NK-92 treated with Interleukin-12 subunit alpha and Interleukin-12 subunit beta, amount 100 ng/mL, for 24 hours (cell line): ENCODE measurements at regions not wholly inside any gene's neighbourhood (a gene's known extent, or its start where the extent isn't known, plus 50 kb on each side); places are given as distances from the start of the nearest gene placed in this dataset.
"Not testable (repeated sequence)": the region's sequence is repeated elsewhere in the genome, so short reads cannot be mapped to it uniquely, and the experiment has no call there.

Source experiments
- DNase-seq: peaks from one replicate; lab custom pipeline; 2025; lab: John Stamatoyannopoulos, UW

DNA sequence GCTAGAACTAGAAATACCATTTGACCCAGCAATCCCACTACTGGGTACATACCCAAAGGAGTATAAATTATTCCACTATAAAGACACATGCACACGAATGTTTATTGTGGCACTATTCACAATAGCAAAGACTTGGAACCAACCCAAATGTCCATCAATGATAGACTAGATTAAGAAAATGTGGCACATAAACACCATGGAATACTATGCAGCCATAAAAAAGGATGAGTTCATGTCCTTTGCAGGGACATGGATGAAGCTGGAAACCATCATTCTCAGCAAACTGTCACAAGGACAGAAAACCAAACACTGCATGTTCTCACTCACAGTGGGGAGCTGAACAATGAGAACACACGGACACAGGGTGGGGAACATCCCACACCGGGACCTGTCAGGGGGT, 207.8 kb upstream of the CCDC196 start:
- not testable (repeated sequence) for DNase-seq

DNA sequence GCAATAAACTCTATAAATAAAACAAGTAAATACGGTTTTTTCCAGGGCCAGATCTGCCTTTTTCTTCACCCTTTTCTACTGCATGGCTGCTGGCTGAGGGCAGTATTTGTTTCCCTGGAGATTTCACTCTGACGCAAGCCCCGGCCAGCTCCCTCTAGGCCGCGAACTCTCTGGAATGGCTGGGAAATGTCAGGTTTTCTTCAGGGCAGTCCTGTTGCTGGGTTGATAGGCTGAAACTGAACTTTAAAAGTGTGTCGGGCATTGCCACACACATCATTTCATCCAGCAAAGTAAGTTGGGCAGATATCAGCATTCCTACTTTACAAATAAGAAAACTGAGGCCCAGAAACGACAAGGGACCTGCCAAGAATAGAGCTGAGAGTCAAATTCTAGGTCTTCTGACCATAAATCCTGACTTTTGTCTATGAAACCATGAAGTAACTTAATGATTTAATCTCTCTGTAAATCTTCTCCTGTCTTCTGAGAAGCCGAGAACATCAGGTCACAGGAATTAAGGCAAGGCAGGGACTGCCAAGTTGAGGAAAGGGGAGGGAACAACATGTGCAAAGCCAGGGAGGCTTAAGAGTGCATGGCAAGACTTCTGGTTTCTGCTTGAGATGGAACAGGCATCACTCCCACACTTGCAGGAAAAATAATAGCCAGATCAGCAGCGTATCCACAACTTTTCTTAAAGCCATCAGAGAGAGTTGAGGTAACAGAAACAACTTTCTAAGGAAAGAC, 205.0 kb upstream of the CCDC196 start:
- no peak for DNase-seq

DNA sequence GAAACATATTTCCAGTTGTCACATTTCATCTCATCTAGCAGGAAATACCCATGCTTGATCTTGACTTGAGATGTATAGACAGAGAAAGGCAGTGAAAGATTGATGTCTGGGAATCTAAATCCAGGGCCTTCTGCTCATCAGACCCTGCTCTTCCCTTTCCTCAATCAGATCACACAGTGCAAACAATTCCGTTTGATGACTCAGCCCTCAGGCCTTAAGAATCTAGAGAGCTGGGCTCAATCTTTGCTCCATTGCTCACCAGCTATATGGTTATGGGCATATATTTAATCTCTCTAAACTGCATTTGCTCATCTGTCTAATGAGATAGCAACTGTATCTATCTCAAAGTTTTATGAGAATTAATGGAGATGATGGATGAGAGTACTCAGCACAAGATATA, 201.8 kb upstream of the CCDC196 start:
- no peak for DNase-seq

DNA sequence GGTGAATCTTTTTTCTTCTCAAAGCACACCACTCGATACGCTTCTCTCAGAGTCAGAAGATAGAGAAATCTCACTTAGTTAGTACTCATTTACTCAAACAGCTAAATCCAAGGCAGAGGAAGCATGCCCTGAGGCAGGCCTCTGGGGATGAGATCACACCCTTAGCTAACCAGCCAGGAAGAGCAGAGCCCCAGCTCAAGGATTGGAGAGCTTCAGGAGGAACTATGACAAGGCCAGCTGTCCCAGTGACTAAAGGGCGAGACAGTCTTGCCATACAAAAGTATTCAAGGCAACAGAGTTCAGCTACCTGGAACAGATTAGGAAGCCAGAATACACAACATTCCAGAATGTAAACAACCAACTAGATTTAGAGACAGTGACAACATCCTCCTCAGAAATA, 197.7 kb upstream of the CCDC196 start:
- DNase-seq: no peak

DNA sequence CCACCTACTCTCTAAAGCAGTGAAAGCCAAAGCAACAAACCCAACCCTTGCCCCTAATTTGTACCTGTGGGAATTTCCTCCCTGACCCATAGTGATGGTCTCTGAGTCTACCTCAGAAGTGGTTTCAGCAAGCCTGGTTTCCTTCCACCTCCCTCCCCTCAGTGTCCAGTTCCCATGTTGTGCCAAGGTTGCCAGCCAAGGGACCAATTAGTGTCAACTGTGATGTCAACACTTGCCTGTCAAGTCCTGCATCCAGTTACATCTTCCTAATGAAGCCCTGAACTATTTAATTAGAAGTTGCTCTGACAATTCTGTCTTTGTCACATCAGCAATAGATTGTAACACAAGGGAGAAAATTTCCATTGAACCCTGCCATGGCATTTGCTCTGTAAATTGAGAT, 194.4 kb upstream of the CCDC196 start:
- no peak for DNase-seq

DNA sequence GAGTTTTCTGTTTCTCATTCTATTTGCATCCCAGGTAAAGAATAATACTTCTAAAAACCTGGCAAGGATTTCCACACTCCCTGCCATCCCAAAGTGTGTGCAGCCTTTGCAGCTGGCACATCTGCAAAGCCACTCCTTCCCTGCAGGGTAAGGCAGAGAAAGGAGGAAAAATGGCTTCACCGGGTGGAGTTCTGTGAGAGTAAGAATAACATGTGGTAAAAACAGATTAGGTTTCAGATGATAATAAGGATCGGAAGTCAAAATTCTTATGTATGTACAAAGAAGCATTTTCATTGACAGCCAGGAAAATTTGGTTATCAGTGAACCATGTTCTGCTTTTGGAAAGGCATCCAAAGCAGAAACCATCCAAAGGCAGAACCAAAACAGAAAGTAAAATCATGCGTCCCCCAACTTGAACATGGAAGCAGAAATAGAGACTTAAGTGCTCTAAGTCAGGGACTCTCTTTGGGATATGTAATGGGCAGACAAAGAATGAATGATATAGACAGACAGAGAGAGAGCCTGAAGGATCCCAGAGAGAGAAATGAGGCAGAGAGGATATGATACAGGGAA, 192.6 kb upstream of the CCDC196 start:
- DNase-seq: no peak

DNA sequence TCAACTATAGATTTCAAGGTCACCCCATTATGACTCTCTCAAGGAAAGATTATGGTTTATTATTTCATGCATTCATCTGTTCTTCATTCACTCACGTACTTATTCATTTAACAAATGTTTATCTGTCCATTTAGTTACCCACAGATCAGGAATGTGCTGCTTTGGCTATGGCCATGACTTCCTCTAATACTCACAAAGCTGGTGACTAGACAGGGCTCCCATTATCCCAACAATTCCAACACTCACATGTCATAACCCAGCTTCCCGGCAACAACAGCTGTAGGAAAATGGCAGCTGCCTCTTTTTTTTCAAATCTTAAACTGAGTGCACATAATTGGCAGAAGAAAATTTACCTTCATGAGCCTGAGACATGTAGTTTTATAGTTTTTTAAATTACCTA, 190.8 kb upstream of the CCDC196 start:
- DNase-seq: no peak

DNA sequence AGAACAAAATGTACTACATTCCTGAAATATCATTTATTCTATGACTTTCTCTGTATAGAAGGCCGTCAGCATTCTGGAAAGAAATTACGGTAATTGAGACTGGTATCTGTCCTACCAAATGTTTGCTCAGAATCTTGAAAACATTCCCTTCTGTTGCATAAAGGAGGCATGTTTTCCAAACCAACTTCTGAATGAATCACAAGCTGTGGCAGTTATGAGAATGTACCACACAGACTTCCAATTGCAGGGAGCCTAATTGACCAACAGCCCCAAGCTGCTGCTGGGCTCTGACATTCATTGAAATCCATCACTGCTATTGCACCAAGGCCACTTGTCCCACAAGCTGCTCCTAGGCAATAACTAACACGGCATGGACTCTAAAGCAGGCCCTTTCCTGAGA, 185.3 kb upstream of the CCDC196 start:
- DNase-seq: no peak

DNA sequence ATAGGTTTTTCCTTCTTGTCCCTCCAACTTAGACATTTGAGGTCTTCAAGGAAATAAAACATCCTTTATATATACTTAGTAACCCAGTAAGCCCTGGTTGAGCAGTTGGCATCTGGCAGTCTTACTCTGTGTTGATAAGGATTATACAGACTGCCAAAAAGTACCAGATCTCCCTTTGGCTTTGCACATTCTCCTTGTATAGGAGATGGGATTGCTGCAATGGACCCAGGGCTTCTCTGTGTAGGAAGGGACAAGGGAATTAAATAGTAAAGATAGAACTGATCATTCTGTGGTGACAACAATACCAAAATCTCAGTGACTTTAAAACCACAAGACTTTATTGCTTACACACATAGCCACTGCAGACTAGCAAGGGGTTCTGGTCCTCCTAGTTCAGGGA, 180.1 kb upstream of the CCDC196 start:
- DNase-seq: no peak

DNA sequence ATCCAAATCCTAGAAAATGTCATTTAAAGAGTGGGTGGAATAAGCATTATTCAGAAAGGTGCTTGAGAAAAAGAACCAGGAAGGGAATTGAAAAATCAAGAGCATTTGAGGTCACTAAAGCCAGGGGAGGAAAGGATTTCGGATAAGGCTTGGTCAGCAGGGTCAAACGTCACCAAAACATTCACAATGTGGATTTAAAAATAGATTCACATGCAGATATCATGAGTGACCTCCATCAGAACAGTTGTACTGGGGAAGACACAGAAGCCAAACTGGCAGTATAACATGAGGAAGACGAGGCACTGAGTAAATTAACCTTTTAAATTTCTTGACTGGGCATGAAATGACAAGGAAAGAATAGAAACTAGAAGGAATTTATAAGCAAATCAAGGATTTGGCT, 175.1 kb upstream of the CCDC196 start:
- DNase-seq: no peak

DNA sequence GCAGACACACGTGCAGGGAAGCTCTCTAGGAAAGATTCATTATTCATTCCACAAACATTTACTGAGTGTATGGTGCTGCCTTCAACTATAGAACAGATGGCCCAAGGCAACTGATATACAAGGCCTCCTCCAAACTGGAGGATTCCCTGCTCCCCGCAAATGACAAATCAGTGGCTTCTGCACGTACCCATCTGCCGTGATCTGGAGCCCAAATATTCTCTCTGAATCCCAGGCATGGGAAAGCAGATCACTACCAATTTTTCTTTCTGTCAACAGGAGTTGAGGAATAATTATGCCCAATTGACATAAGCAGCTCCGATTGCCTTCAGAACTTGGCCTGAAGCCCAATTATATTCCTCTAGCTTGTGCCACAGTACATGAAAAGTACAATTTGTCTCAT, 174.2 kb upstream of the CCDC196 start:
- DNase-seq: no peak

DNA sequence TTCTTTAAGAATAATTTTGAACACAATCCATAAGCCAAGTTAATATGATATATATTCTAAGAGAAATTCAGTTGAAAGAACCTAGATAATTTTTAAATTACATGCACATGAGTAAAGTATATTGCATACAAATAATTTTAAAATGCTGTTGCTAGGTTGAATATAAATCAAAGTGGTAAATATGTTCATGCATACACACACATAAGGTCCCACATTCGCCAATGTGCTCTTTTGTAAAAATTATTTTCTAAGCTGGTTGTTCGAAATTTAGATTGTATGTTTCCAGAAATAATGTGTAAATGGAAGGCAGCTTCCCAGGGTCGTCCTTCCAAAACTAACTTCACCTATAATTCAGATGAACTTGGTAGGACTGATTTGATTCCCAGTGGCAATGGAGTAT, 173.7 kb upstream of the CCDC196 start:
- DNase-seq: no peak

DNA sequence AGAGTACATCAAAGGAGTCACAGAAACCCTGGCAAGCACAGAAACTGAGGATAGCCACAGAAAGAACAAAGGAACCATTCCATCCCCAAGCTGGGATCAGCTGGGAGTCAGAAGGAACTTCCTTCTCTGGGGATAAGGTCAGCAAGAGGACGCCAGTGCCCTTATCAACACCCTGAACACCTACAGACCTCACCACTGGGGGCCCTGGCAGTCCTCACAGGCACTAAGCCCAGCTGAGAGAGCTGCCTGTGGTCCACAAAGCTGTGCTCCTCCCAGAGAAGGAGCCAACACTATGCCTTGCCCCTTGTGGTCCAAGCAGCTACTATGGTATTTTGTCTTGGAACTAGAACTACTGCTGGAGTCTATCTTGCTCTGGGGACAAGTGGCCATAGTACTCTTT, 171.1 kb upstream of the CCDC196 start:
- no peak for DNase-seq

DNA sequence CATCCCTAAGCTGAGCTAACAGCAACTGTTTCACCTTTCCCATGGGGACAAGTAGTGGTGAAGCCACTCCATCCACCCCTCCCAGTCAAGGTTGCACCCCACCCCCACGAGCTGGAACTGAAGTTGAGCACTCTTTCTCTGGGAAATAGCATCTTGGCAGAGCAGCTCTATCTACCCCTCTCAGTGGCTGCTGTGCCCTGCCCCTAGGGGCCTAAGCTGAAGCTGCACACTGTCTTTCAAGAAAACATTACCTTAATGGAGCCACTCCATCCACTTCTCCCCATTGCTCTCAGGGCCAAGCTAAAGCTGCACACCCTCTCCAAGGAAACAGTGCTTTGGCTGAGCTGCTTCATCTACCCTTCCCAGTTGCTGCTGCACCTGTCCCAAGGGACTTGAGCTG, 170.6 kb upstream of the CCDC196 start:
- DNase-seq: no peak

DNA sequence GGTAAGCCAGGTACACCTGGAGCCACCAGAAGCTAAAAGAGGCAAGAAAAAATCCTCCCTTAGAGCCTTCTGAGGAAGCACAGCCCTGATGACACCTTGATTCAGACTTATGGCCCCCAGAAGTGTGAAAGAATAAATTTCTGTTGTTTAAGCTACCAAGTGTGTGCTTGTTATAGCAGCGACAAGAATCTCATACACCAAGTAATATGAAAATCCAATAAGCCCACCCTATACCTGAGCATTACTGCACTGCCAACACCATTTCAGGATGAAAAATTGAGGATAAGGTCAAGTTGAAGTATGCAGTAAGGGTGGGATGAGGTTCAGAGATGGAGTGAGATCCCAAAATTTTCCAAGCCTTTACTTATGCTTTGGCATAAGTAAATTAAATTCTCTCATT, 163.6 kb upstream of the CCDC196 start:
- DNase-seq: no peak

DNA sequence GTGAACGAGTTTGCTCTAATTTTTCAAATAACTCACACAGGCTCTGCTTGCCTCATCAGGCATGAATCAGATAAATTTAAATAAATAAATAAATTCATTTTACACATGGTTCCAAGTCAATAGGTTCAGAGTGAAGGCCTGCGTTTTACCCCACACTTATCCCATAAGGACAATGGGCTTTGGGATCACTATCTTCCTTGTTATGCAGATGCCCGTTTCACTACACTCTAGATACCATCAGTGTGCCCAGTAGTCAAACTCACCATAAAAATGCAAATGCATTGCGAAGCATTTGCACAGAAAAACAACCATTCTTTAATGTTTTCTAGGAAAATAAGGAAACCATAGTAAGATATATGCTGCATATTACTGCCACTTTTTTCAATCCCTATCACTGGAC, 155.9 kb upstream of the CCDC196 start:
- no peak for DNase-seq

DNA sequence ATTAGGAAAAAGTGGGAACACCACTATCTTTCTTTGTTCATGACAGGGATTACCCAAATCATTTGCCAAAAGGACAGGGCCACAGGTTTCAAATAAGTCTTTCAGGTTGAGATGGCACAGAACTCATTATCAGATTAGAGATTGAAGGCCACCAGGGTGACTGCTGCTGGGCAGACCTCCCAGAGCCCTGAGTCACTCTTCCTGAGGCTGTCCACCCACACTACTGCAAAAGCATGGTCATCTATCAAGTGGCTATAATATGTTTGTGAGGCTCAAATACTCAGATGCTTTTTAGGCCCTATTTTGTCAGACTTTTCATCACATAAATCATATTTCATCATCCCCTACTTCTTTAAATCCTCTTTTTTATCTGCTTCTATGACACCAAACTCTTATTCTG, 155.3 kb upstream of the CCDC196 start:
- no peak for DNase-seq

DNA sequence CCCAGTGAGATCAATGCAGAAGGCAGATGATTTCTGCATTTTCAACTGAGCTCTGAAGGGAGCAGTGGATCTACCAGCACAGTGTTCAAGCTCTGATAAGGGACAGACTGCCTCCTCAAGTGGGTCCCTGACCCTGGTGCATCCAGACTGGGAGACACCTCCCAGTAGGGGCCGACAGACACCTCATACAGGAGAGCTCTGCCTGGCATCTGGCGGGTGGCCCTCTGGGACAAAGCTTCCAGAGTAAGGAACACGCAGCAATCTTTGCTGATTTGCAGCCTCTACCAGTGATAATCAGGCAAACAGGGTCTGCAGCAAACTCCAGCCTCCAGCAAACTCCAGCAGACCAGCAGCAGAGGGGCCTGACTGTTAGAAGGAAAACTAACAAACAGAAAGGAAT, 152.9 kb upstream of the CCDC196 start:
- not testable (repeated sequence) for DNase-seq

DNA sequence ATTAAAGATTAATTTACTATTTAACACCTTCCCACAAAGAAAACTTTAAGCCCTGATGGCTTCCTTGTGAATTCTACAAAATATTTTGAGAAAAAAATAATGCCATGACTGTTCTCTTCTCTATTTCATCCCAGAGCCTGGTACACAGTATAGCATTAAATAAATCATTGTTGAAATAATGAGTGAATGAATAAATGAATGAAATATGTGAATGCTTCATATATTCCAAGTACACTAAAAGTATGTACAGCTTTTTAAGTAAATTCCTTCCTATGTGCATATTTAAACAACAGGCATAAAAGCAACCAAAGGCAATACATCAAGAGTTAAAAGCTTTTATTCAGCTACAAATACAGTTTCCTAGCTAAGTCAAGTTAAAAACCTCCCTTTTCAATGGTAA, 144.9 kb upstream of the CCDC196 start:
- DNase-seq: no peak

DNA sequence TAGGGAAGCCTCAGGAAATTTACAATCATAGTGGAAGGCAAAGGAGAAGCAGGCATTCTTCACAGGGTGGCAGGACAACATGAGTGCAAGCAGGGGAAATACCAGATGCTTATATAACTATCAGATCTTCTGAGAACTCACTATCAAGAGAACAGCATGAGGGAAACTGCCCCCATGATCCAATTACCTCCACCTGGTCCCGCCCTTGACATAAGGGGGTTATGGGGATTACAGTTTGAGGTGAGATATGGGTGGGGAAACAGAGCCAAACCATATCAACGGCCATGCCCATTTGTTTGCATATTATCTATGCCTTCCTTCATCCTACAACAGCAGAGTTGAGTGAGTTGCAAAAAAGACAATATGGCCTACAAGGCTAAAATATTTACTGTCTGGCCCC, 140.2 kb upstream of the CCDC196 start:
- no peak for DNase-seq

DNA sequence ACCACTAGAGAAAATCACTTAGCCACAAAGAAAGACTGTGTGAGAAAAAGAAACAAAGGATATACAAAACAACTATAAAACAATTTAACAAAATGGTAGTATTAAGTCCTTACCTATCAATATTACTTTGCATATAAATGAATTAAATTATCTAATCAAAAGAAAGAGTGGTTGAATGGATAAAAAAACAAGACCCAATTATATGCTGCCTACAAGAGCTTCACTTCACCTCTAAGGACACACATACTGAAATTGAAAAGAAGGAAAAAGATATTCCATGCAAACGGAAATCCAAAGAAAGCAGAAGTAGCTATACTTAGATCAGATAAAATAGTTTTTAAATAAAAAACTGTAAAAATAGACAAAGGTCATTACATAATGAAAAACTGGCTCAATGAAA, 134.9 kb upstream of the CCDC196 start:
- no peak for DNase-seq

DNA sequence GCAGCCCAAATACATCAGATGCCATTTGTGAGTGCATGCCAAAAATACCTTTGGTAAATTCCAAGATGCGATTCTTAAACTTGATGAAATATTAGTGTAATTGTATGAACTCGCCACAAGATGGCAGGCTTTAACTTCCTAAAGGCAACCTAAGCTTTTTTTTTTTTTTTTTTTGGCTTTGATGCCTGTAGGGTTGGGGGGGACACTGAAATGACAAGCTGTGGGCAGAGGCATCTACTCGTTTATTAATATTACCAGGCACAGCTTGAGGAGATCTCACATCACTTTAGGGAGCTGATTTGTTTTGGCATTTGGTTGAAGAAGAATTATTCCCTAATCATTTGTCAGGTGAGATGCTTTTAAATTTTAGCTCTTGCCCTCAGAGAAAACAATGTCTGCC, 126.7 kb upstream of the CCDC196 start:
- DNase-seq: no peak

DNA sequence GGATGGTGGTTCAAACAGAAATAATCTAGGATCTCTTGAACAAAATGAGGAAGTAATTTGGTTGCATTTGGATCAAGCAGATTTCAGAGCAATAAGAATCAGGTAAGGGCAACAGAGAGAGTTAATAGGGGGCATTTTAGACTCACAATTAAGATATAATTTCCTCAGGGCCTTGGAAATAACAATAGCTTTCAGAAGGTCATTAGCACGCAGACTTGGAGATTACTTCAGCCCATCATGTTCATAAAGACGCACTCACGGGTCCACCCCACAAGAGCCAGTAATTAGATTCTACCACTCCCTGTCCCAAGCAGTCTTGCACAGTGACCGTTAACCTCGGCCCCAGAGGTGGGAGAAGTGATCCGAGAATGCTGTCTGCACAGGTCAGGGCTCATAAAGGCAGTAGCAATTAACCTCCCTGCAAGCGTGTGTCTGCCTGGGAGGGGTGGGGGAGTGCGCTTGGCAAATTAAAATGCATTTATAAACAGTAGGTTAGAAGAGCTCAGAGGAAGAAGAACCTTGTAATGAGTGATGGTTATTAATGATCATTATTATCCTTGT, 125.7 kb upstream of the CCDC196 start:
- DNase-seq: no peak

DNA sequence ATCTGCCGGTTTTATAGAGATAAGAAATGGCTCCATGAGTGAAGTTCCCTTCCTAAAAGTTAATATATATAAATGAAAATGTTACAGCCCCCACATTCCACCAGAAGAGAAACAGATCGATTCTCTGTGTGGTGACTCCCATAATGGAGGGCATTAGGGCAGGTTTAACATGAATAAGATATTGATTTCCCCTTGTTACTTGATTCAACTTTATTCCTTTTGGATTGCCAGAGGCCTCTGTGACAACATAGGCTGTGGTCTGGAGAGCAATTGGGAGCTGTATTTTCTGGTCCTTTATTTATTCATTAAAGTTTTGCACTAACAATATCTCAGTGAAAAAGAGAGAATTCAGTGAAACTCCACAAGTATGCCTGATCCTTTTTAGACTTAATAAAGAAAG, 125.2 kb upstream of the CCDC196 start:
- DNase-seq: no peak
